Islet of Langerhans (tissue), 1 donor: ENCODE measurements at regions not wholly inside any gene's neighbourhood (a gene's known extent, or its start where the extent isn't known, plus 50 kb on each side); places are given as distances from the start of the nearest gene placed in this dataset.

Source experiments
- FAIRE-seq: peaks from one replicate; lab custom pipeline; 2011; peaks lifted over from hg19 to GRCh38; lab: Jason Lieb, UNC

- FAIRE-seq = no peak
These were observed 70.9 kb upstream of the IRS2 start for GRCh38 chr13:109857325-109857724.

GRCh38 chr13:109856350-109856749 lies 70.0 kb upstream of the IRS2 start:
- FAIRE-seq = no peak

- FAIRE-seq = no peak
These were observed 66.8 kb upstream of the IRS2 start for GRCh38 chr13:109853153-109853552.

DNA sequence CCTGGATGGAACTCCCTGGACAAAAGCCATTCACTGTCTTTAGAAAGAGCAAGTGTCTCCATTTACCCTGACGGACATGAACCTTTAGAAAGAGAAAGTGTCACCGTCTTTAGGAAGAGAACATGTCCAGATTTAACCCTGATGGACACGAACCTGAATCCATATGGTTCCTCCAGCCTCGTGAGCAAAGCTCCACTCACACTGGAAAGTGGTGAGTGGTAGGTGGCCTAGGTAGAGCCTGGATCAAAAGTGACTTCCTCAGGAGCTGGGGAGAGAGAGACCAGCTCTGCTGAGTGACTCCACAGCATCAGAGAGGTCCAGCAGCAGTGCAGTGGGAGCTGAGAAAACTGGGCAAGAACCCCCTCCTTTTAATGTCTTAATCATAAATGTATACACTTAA lies 59.8 kb upstream of the IRS2 start:
- no peak for FAIRE-seq

DNA sequence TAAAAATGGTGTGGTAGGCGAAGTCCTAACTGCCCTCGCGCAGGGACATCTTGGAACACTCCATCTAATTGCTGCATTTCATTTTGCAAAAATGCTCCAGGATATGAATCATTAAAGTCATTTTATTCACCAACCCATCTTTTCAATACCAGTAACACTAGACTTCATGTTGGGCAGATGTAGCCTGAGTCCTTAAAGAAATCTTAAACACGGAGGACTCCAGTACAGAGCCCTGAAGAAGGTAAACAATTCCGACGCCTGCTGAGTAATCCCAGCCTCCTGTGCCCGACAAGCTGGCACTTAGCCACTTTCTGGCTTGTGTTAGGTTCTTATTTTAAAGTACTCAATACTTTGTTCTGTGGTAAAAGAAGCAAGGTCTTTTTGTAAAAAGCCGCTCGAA lies 58.0 kb upstream of the IRS2 start:
- FAIRE-seq = no peak

- no peak for FAIRE-seq
These were observed 57.3 kb upstream of the IRS2 start for GRCh38 chr13:109843695-109844094.

- no peak for FAIRE-seq
These were observed 56.0 kb upstream of the IRS2 start for GRCh38 chr13:109842212-109842920.

DNA sequence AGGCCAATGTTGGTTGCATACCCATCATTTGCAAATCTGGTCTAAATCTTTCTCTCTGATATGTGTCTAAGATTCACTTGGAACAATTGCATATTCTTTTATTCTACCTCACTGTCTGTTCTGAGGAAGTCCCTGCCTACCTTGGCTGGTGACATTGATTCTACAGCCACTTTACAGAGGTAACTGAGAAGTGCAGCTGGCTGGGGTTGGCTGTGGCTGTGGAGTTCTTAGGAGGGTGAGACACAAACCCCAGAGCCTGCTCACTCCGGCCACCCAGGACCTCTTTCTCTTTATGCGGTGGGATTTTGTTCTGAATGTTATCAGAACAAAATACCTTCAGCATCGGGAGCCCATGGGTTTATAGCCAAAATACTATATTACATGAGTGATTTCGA lies 54.5 kb upstream of the IRS2 start:
- FAIRE-seq = no peak

DNA sequence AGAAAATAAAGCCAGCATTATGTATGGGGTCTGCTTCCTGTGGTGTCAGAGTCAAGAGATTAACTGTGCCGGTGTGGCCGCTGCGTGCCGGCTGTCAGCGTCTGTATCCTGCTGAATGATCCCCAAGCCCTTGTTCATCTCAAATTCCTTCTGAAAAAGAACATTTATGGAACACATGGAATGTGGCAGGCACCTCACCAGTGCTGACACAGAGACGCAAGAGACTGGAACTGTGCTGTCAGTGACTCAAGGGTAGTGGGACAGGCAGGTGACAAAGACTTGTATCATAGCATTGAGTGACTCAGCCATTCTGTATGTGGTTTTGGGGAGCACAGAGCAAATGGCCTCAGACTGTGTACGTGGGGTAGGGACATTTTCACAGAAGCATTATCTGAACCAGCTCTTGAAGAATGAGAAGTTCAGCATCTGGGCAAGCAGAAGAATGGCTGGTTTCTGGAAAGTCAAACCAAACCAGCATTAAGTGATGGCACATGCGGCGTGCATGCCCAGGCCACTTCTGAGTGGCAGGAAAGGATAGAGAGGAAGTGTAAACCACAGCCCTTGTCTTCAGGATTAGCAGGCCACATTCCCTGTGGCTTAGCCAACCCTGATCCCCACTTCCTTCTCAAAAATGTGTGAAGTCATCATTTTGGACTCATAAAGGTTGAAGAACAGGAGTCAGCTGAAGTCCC lies 54.0 kb upstream of the IRS2 start:
- FAIRE-seq = no peak

DNA sequence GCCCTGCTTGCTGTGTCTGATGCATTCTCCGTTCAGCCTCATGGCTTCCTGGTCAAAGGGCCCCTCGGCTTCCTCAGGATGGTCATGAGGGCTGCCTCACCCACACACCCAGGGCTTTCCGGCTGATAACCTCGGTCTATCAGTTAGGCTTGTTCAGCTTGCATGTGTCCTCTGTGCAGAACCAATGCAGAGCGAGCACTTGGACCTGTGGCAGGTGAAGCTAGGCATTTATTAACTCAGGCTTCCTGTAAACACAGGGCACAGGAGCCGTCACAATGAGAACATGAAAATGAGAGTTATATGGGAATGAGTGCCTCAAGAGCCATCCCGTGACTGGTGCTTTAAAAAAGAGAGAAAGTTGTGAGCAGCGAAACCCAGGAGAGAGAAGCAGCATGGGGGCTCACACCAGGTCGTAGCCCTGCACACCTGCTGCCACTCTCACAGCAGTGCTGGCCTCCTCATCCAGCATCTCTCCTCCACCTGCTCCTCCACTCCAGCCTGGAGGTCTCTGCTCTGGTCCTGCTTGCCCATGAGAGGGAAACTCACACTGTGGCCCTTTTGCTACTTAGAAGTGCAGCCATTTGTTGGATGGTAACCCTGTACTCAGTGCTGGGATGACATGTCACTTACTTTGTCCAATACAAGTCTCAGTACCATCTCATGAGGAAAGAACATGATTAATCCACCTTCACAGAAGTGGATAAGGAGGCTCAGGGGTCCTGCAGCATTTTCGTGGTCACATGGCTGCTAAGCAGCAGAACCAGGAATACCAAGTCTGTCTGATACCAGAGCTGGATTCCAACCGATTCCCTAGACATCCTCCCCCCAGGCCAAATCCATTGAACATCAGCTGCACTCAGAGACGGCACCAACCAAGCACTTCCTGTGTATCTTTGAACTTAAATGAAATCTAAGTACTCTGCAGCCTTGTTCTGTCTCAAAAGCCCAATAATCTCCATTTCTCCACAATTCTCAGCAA lies 50.5 kb upstream of the IRS2 start:
- peak; percentile 90 for FAIRE-seq
